Natural killer cell (primary cell): ENCODE measurements at regions not wholly inside any gene's neighbourhood (a gene's known extent, or its start where the extent isn't known, plus 50 kb on each side); places are given as distances from the start of the nearest gene placed in this dataset.

ENCODE experiments used
- ATAC-seq, 3 donors: fragments of 150-1000 bp in 2 of 3; fragments of 200-7000 bp in 1 of 3; cut with Tn5 transposase; 1 replicate in 1 of 3; 2 replicates in 2 of 3; pipeline ENCODE4 v1.10.0; 2021; ENCODE audit warnings: mild to moderate bottlenecking in 2 of 3, moderate library complexity in 2 of 3
- DNase-seq, 2 donors: peaks; one replicate each; pipeline versions ENCODE4 v3.0.0 to v3.0.0-alpha.2; 2013 to 2021; ENCODE audit warnings: mixed read lengths in 1 of 2
- H3K27ac ChIP-seq: one replicate; pipeline ENCODE4 v1.5.1; 2013; ENCODE audit warnings: mild to moderate bottlenecking, low read length
- H3K27me3 ChIP-seq: one replicate; pipeline ENCODE4 v1.6.1; 2013; ENCODE audit warnings: low read length; ENCODE audit not compliant: control insufficient read depth, insufficient read depth
- H3K36me3 ChIP-seq: one replicate; pipeline ENCODE4 v1.6.1; 2013; ENCODE audit warnings: low read length; ENCODE audit not compliant: control insufficient read depth, insufficient read depth
- H3K4me1 ChIP-seq: one replicate; pipeline ENCODE4 v1.6.1; 2013; ENCODE audit warnings: low read length; ENCODE audit not compliant: control insufficient read depth, insufficient read depth
- H3K4me3 ChIP-seq: one replicate; pipeline ENCODE4 v1.5.1; 2013; ENCODE audit warnings: low read length
- H3K9me3 ChIP-seq: one replicate; pipeline ENCODE4 v1.6.1; 2013; ENCODE audit warnings: low read length; ENCODE audit not compliant: control insufficient read depth, insufficient read depth
- H3K27ac Mint-ChIP-seq, 2 donors: one replicate each; pipeline ENCODE4 v1.8.0; 2022; ENCODE audit warnings: mild to moderate bottlenecking in 2 of 2, mixed read lengths in 2 of 2, moderate library complexity in 1 of 2
- H3K27me3 Mint-ChIP-seq, 2 donors: one replicate each; pipeline ENCODE4 v1.8.0; 2022; ENCODE audit warnings: low read depth in 2 of 2, mixed read lengths in 2 of 2
- H3K36me3 Mint-ChIP-seq: one replicate; pipeline ENCODE4 v1.8.0; 2022; ENCODE audit warnings: mixed read lengths
- H3K4me1 Mint-ChIP-seq, 2 donors: one replicate each; pipeline ENCODE4 v1.8.0; 2022; ENCODE audit warnings: mixed read lengths in 2 of 2
- H3K4me3 Mint-ChIP-seq: one replicate; pipeline ENCODE4 v1.8.0; 2022; ENCODE audit warnings: mild to moderate bottlenecking, moderate library complexity, mixed read lengths
- H3K9me3 Mint-ChIP-seq, 2 donors: one replicate each; pipeline ENCODE4 v1.8.0; 2022; ENCODE audit warnings: mixed read lengths in 2 of 2
- CTCF ChIP-seq: fragments of 200-600 bp; IDR thresholded peaks from one replicate; pipeline ENCODE4 v1.8.0; 2022; ENCODE audit warnings: antibody characterized with exemption
- WGBS: methylation state at CpG from one replicate; pipeline ENCODE4 v1.1.7; 2013; ENCODE audit warnings: missing lambda C conversion rate; ENCODE audit not compliant: insufficient coverage; 5-methylcytosine and 5-hydroxymethylcytosine counted together
- intact Hi-C: fragments of 100-400 bp; cut with micrococcal nuclease; formaldehyde crosslinking; loops from one replicate; pipeline ENCODE4 v1.14.2; 2022

GRCh38 chr2:53182601-53183000 lies 585.0 kb upstream of the CHAC2 start:
- H3K4me3 ChIP-seq: no peak overlapping the region
- no peaks in the 10 kb centered on the region for H3K9me3 ChIP-seq
- DNase-seq (no peak), ATAC-seq (no peak)
- Mint-ChIP-seq H3K36me3 (no peaks in the 10 kb centered on the region), H3K9me3 (peaks cover 3 to 4% of the 10 kb centered on the region in 2 donors), H3K27me3 (no peaks in the 10 kb centered on the region), H3K4me1 (no peaks in the 10 kb centered on the region), H3K27ac (no peak overlapping the region), H3K4me3 (no peak overlapping the region)
- WGBS: 79% methylated on average over 5 of the region's 5 CpGs
- intact Hi-C loops: no loop called here
- H3K27ac ChIP-seq: no peak overlapping the region
- H3K36me3 ChIP-seq: no peaks in the 10 kb centered on the region
- no peaks in the 10 kb centered on the region for H3K27me3 ChIP-seq
- no peaks in the 10 kb centered on the region for H3K4me1 ChIP-seq
- TF ChIP-seq CTCF: no peak

- Histone ChIP-seq H3K4me3 (no peak overlapping the region), H3K36me3 (no peaks in the 10 kb centered on the region), H3K27me3 (no peaks in the 10 kb centered on the region), H3K9me3 (no peaks in the 10 kb centered on the region), H3K27ac (no peak overlapping the region), H3K4me1 (no peaks in the 10 kb centered on the region)
- Mint-ChIP-seq H3K27ac (no peak overlapping the region), H3K4me1 (no peaks in the 10 kb centered on the region), H3K36me3 (no peaks in the 10 kb centered on the region), H3K4me3 (no peak overlapping the region), H3K9me3 (peaks cover 4 to 6% of the 10 kb centered on the region in 2 donors), H3K27me3 (no peaks in the 10 kb centered on the region)
- DNase-seq: peak in 1 of 2 donors; percentile 3
- intact Hi-C loops: no loop called here
- no peak for ATAC-seq
- TF ChIP-seq CTCF: no peak
- WGBS: 42% methylated on average over 2 of the region's 2 CpGs
These were observed 585.8 kb upstream of the CHAC2 start for GRCh38 chr2:53181759-53182158.

GRCh38 chr2:53177327-53177726 lies 590.3 kb upstream of the CHAC2 start:
- Histone ChIP-seq H3K36me3 (no peaks in the 10 kb centered on the region), H3K9me3 (no peaks in the 10 kb centered on the region), H3K27me3 (no peaks in the 10 kb centered on the region), H3K4me3 (no peak overlapping the region), H3K27ac (no peak overlapping the region), H3K4me1 (no peaks in the 10 kb centered on the region)
- H3K36me3 Mint-ChIP-seq: no peaks in the 10 kb centered on the region
- no peak overlapping the region for H3K4me3 Mint-ChIP-seq
- no peak overlapping the region for H3K27ac Mint-ChIP-seq
- H3K27me3 Mint-ChIP-seq: no peaks in the 10 kb centered on the region
- intact Hi-C loops: no loop called here
- DNase-seq (no peak), ATAC-seq (no peak)
- 46% methylated on average over 1 of the region's 1 CpG for WGBS
- peaks cover 9 to 13% of the 10 kb centered on the region in 2 donors for H3K9me3 Mint-ChIP-seq
- H3K4me1 Mint-ChIP-seq: no peaks in the 10 kb centered on the region
- no peak for TF ChIP-seq CTCF

GRCh38 chr2:53174539-53174938 lies 593.1 kb upstream of the CHAC2 start:
- no CpG with 5 or more reads among the region's 1 CpG for WGBS
- no peak overlapping the region for H3K27ac ChIP-seq
- intact Hi-C loops: no loop called here
- Mint-ChIP-seq H3K27me3 (no peaks in the 10 kb centered on the region), H3K4me3 (no peak overlapping the region), H3K4me1 (no peaks in the 10 kb centered on the region), H3K9me3 (peaks cover 5 to 10% of the 10 kb centered on the region in 2 donors), H3K36me3 (no peaks in the 10 kb centered on the region), H3K27ac (no peak overlapping the region)
- ATAC-seq (no peak), DNase-seq (no peak)
- no peak overlapping the region for H3K4me3 ChIP-seq
- TF ChIP-seq CTCF: no peak
- no peaks in the 10 kb centered on the region for H3K9me3 ChIP-seq
- H3K27me3 ChIP-seq: no peaks in the 10 kb centered on the region
- no peaks in the 10 kb centered on the region for H3K4me1 ChIP-seq
- no peaks in the 10 kb centered on the region for H3K36me3 ChIP-seq
